T-helper 9 cell (primary cell): ENCODE measurements at regions not wholly inside any gene's neighbourhood (a gene's known extent, or its start where the extent isn't known, plus 50 kb on each side); places are given as distances from the start of the nearest gene placed in this dataset.

Experiments used
- DNase-seq: peaks from one replicate; pipeline ENCODE4 v3.0.0-alpha.2; 2020

DNA sequence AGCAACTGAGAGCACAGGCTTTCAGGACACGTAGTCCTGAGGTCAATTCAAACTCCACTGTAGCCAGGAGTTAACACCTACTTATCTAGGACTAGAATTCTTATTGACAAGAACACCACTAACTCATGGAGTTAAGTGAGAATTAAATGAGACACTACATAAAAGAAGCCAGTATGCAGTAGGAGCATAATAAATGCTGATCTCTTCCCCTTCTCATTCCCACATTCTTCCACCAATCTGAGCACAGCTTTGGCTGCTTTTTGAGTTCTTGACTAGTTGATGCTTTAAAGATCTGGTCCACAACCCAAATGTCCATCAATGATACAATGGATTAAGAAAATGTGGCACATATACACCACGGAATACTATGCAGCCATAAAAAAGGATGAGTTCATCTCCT, 55.2 kb downstream of the TTC32 start:
- no peak for DNase-seq

GRCh38 chr2:19846030-19846429, 55.8 kb downstream of the TTC32 start:
- DNase-seq = no peak

GRCh38 chr2:19845323-19845920, 56.4 kb downstream of the TTC32 start:
- no peak for DNase-seq

DNA sequence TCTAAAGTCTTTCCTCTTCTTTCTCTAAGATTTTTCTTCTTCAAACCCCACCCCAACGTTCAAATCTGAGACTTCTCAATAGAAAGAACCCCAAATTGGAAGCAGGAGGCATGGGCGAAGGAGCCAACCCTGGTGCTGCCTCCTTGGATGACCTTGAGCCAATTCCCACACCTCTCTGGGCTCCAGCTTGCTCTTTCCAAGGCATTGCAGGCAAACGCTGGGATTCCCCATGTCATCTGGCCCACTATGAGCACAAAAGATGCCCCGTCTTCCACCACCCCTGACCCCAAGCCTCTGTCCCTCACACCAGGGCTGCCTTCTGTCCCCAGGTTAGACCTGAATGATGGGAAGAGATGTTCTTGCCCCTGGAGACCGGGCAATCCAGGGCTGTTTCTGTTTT, 57.0 kb downstream of the TTC32 start:
- DNase-seq = no peak

DNA sequence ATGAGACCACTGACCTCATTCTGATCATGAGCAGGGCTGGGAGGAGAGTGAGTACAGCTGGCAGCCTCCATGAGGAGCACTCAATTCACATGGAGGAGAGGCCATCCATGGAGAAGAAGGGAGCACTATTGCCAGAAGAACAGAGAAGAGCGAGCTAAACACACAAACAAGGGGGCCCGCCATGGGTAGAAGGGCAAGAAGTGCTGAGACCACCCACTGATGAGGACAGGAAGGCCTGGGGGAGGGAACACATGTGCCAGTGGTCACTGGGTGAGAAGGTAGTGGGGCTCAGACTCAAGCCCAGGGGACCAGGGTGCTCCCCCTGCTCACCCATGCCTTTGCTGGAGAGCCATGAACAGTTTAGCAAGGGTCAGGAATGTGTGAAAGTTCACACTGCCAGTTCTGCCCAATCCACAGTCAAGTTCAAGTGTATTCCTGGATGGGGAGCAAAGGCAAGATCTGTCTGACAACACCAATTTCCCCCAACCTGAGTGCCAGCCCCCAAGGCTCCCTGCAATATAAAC, 57.7 kb downstream of the TTC32 start:
- DNase-seq = no peak

DNA sequence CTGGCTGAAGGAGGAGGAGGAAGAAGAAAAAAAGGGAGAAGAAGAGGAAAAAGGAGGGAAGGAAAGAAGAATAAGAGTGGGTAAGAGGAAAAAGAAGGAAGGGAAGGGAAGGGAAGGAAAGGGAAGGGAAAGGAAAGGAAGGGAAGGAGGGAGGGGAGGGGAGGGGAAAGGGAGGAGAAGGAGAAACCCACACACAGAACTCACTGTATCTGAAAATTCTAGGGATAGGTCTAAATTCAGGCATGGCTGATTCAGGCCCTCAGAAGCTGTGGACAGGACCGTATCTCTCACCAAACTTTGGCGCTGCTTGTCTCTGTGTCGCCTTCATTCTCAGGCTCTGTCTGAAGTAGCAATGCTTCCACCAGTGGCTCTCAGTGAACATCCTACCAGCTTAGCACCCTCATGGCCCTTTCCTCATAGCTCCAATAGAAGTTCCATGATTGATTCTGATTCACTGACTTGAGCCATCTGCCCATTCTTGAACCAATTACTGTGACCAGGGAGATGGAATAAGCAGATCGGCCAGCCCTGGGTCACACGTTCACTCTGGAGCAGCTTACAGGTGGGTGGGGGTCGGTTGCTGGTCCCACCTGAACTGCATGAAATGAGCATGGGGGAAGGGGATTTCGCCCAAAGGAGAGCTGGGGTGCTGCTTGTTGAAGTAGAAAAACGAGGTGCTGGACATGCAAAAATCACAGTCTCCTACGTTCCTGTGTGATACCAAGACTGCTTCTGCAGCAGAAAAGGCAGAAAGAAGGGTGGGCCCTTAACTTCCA, 59.7 kb downstream of the TTC32 start:
- no peak for DNase-seq

GRCh38 chr2:19839438-19839837, 62.3 kb downstream of the TTC32 start:
- DNase-seq = no peak

DNA sequence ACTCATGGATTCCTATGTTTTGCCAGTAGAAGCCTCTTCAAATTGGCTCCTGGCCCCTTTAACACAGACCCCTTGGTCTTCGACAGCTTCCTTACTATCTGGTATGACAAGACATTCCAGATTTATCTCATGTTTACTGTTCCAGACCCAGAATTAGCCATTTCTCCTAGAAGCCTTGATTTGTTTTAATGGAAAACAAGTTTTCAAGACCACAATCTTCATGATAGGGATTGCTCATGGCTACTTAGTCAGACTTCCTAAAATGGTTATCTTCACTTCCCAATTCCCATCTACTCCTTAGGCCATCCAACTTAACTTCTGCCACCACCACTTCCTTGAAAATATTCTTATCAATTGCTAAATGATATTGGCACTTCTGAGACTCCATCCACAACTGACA, 63.2 kb downstream of the TTC32 start:
- no peak for DNase-seq

GRCh38 chr2:19837235-19837766, 64.5 kb downstream of the TTC32 start:
- DNase-seq = no peak

DNA sequence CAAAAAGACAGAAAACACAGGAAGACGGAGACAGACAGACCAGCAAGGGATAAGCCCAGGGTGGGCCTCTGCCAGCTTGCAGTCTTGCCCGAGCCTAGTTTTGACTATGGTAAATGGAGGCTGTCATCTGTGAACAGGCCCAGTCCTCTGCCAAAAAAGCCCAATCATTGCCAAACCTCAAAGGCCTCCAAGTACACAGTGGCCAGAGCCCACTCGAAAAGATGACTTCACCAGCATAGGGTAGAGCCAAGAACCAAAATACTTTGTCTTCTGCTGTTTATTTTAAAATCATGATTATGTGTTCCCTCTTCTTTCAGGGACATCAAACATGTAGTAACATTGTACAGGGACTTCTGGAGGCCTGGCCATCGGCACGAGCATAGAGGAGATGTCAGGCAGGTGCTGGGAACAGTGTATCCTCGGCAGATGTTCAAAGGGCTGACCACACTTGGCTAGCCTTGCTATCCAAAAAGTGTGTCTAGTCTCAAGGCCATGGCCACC, 66.0 kb downstream of the TTC32 start:
- DNase-seq = no peak

DNA sequence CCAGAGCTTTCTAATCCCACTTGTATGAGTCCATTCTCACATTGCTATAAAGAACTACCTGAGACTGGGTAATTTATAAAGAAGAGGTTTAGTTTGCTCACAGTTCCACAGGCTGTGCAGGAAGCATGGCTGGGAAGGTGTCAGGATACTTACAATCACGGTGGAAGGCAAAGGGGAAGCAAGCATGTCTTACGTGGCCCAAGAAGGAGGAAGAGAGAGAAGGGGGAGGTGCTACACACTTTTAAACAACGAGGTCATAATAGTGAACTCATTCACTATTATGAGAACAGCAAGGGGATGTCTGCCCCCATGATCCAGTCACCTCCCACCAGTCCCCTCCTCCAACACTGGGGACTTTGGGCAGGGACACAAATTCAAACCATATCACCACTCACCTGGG, 67.8 kb downstream of the TTC32 start:
- DNase-seq = no peak

GRCh38 chr2:19829672-19830071, 72.1 kb downstream of the TTC32 start:
- DNase-seq = no peak

DNA sequence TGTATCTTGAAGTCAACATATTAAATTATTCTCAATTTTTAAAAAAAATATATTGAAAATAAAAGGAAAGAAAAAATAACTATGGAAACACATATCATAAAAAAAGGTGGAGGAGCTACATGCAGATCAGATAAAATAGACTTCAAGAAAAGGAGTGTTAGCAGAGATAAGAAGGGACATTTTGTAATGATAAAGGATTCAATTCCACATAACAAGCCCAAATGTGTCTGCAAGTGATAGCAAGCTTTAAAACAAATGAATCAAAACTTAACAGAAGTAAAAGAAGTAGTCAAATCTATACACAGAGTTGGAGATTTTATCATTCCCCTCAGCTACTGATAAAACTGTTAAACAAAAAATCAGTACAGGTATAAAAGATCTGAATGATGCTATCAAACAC, 74.9 kb downstream of the TTC32 start:
- no peak for DNase-seq

DNA sequence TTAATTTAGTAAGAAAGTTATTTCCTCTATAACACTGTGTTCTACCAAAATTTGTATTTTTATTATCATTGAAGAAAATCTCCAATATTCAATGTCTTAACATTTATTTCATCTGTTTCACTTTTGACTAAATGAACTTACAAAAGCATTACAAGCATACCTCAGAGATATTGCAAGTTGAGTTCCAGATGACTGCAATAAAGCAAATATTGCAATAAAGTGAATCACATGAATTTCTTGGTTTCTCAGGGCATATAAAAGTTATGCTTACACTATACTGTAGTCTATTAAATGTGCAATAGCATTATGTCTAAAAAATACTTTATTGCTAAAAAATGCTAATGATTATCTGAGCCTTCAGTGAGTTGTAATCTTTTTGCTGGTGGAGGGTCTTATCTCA, 78.3 kb downstream of the TTC32 start:
- no peak for DNase-seq

GRCh38 chr2:19819097-19820065, 82.4 kb downstream of the TTC32 start:
- DNase-seq = no peak

- DNase-seq = no peak
Observed at GRCh38 chr2:19818543-19818942, 83.2 kb downstream of the TTC32 start.

DNA sequence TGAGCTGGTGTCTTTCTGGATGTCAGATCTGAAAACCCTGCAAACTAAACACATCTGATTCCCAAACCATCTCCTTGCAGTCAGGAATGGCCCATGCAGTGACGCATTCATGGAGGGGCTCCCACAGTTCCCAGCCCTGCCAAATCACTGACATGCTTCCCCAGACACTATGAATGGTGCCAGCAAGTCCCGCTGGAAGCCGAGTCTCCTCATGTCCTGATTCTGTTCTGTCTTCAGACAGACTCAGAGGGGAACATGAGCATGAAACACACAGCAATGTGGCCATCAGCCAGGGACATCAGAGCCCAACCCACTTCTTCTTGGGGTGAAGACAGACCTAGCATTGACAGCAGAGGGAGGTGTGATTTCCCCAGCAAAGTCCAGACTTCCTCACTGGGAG, 83.7 kb downstream of the TTC32 start:
- no peak for DNase-seq

DNA sequence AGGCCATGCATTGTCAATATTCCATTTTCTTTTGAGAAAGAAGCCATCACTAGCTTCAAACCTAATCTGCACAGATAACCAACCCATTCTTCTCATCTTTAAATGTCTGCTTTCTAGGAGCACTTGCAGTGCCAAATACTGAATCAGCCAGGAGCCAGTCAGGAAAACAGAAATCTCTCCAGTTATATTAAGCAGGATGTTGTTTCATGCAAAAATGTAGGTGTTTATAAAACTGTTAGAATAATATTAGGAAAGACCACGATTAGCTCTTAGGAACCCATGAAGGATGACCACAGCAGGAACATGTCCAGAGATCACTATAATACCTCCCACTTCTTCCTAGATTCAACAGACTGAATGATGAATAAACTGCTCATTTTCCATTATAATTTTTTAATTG, 86.0 kb downstream of the TTC32 start:
- DNase-seq = no peak

GRCh38 chr2:19812166-19812565, 89.6 kb downstream of the TTC32 start:
- no peak for DNase-seq

- no peak for DNase-seq
Observed at GRCh38 chr2:19811186-19811585, 90.6 kb downstream of the TTC32 start.

GRCh38 chr2:19810637-19811036, 91.1 kb downstream of the TTC32 start:
- DNase-seq = no peak

GRCh38 chr2:19810148-19810547, 91.6 kb downstream of the TTC32 start:
- no peak for DNase-seq

DNA sequence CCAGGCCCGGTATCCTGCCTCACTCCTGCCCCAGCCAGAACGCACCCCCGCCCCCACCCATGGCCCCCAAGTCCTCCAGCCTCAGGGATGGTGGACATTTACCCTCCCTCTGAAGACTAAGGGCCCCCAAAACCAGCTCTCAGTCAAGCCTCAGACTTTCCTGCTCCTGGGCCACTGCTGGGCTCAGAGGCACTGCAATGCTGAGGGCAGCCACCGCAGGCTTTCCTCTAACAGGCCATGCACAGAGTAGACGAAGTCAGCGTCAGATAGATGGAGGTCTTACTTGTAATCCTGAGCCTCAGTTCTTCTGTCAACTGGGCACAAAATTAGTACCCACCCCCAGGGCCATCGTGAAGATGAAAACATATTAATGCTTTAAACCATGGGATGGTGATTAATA, 92.6 kb downstream of the TTC32 start:
- no peak for DNase-seq
